Upper lobe of left lung (tissue), 6 donors: ENCODE measurements at regions not wholly inside any gene's neighbourhood (a gene's known extent, or its start where the extent isn't known, plus 50 kb on each side); places are given as distances from the start of the nearest gene placed in this dataset.

ENCODE experiments used
- ATAC-seq, 2 donors: fragments of 200-7000 bp; cut with Tn5 transposase; one replicate each; pipeline ENCODE4 v1.9.1; 2022; ENCODE audit warnings: mild to moderate bottlenecking in 2 of 2, moderate library complexity in 2 of 2; ENCODE audit not compliant: low FRiP score in 2 of 2
- DNase-seq, 2 donors: peaks; one replicate each; pipeline ENCODE4 v3.0.0-alpha.2; 2019 to 2020
- H3K27ac ChIP-seq, 4 donors: fragments of 200-600 bp; sonication (generic); one replicate each; pipeline ENCODE4 v1.5.1; 2016 to 2019
- H3K27me3 ChIP-seq, 4 donors: fragments of 200-600 bp; sonication (generic); one replicate each; pipeline ENCODE4 v1.5.1; 2017 to 2019
- H3K36me3 ChIP-seq, 4 donors: fragments of 200-600 bp; sonication (generic); one replicate each; pipeline ENCODE4 v1.5.1; 2016 to 2019
- H3K4me1 ChIP-seq, 4 donors: fragments of 200-600 bp; sonication (generic); one replicate each; pipeline ENCODE4 v1.5.1; 2018 to 2019
- H3K4me3 ChIP-seq, 4 donors: fragments of 200-600 bp; sonication (generic); one replicate each; pipeline ENCODE4 v1.5.1; 2017 to 2019; ENCODE audit warnings: mild to moderate bottlenecking in 2 of 4, moderate library complexity in 1 of 4
- H3K9me3 ChIP-seq, 4 donors: fragments of 200-600 bp; sonication (generic); one replicate each; pipeline ENCODE4 v1.5.1; 2018 to 2019
- CTCF ChIP-seq, 6 experiments: fragments of 450-650 bp in 4 of 6; fragments of 200-600 bp in 2 of 6; sonication (generic) in 2 of 6; IDR thresholded peaks; one replicate each; pipeline ENCODE4 v1.5.1; 2016 to 2019; ENCODE audit warnings: antibody characterized with exemption in 6 of 6
- EP300 ChIP-seq, 4 donors: sonication (generic); formaldehyde crosslinking; IDR thresholded peaks; one replicate each; pipeline ENCODE4 v1.5.1; 2017; ENCODE audit warnings: antibody characterized with exemption in 4 of 4, control low read depth in 2 of 4
- POLR2A ChIP-seq, 4 donors: fragments of 450-650 bp; IDR thresholded peaks; one replicate each; pipeline ENCODE4 v1.5.1; 2016 to 2017; ENCODE audit warnings: antibody characterized with exemption in 4 of 4, mild to moderate bottlenecking in 2 of 4
- POLR2AphosphoS5 ChIP-seq, 2 donors: sonication (generic); formaldehyde crosslinking; IDR thresholded peaks; one replicate each; pipeline ENCODE4 v1.5.1; 2017; ENCODE audit warnings: antibody characterized with exemption in 2 of 2
- WGBS, 2 donors: methylation state at CpG; one replicate each; pipeline ENCODE4 v1.1.5; 2017 to 2018; 5-methylcytosine and 5-hydroxymethylcytosine counted together
- donor health status: DM: no; HTN: no; CAD: no; lungs with moderate emphysema.
- donor health status: DM: no; HTN: yes; CAD: no; lungs with severe emphysema.

- DNase-seq (no peak), ATAC-seq (peak in 1 of 2 donors; percentile 50)
- 72 to 74% methylated on average over 8 of the region's 8 CpGs for WGBS, 2 donors
- TF ChIP-seq POLR2A (IDR thresholded peaks at IDR 0.05) (no peak), CTCF (IDR thresholded peaks at IDR 0.05) (no peak), EP300 (IDR thresholded peaks at IDR 0.05) (no peak), POLR2AphosphoS5 (IDR thresholded peaks at IDR 0.05) (peak in 1 of 2 donors; percentile 20)
- Histone ChIP-seq H3K27ac (no peak overlapping the region), H3K36me3 (no peaks in the 10 kb centered on the region), H3K27me3 (no peaks in the 10 kb centered on the region), H3K9me3 (no peaks in the 10 kb centered on the region), H3K4me1 (no peaks in the 10 kb centered on the region), H3K4me3 (no peak overlapping the region)
Observed at GRCh38 chr2:220006152-220006621, 378.8 kb downstream of the SLC4A3 start.

GRCh38 chr2:220011859-220012258, 384.4 kb downstream of the SLC4A3 start:
- Histone ChIP-seq H3K27ac (no peak overlapping the region), H3K9me3 (no peaks in the 10 kb centered on the region), H3K4me1 (no peaks in the 10 kb centered on the region), H3K27me3 (no peaks in the 10 kb centered on the region), H3K36me3 (no peaks in the 10 kb centered on the region), H3K4me3 (no peak overlapping the region)
- 84 to 100% methylated on average over 1 of the region's 1 CpG for WGBS, 2 donors
- TF ChIP-seq CTCF (IDR thresholded peaks at IDR 0.05), result no peak
- DNase-seq, result no peak
- no peak for ATAC-seq

- no peak overlapping the region for H3K27ac ChIP-seq
- H3K27me3 ChIP-seq, result no peaks in the 10 kb centered on the region
- no peaks in the 10 kb centered on the region for H3K4me1 ChIP-seq
- no peaks in the 10 kb centered on the region for H3K36me3 ChIP-seq
- DNase-seq (no peak), ATAC-seq (no peak)
- TF ChIP-seq EP300 (IDR thresholded peaks at IDR 0.05) (no peak), POLR2A (IDR thresholded peaks at IDR 0.05) (no peak), CTCF (IDR thresholded peaks at IDR 0.05) (no peak), POLR2AphosphoS5 (IDR thresholded peaks at IDR 0.05) (no peak)
- H3K9me3 ChIP-seq, result no peaks in the 10 kb centered on the region
- no peak overlapping the region for H3K4me3 ChIP-seq
- 88 to 90% methylated on average over 2 of the region's 2 CpGs for WGBS, 2 donors
Observed at GRCh38 chr2:220014961-220015360, 387.5 kb downstream of the SLC4A3 start.

GRCh38 chr2:220015576-220015975, 388.1 kb downstream of the SLC4A3 start:
- H3K4me3 ChIP-seq, result no peak overlapping the region
- no peak overlapping the region for H3K27ac ChIP-seq
- no peaks in the 10 kb centered on the region for H3K4me1 ChIP-seq
- no peaks in the 10 kb centered on the region for H3K9me3 ChIP-seq
- DNase-seq (no peak), ATAC-seq (no peak)
- WGBS, 2 donors, result 45 to 65% methylated on average over 1 of the region's 1 CpG
- no peaks in the 10 kb centered on the region for H3K27me3 ChIP-seq
- no peaks in the 10 kb centered on the region for H3K36me3 ChIP-seq
- no peak for TF ChIP-seq POLR2A (IDR thresholded peaks at IDR 0.05)

GRCh38 chr2:220025207-220025606, 397.8 kb downstream of the SLC4A3 start:
- Histone ChIP-seq H3K9me3 (no peaks in the 10 kb centered on the region), H3K27me3 (no peaks in the 10 kb centered on the region), H3K4me1 (no peaks in the 10 kb centered on the region), H3K4me3 (no peak overlapping the region), H3K36me3 (no peaks in the 10 kb centered on the region), H3K27ac (no peak overlapping the region)
- no peak for DNase-seq
- ATAC-seq, result no peak
- 83 to 89% methylated on average over 1 of the region's 1 CpG for WGBS, 2 donors
- no peak for TF ChIP-seq POLR2AphosphoS5 (IDR thresholded peaks at IDR 0.05)
- no peak for TF ChIP-seq POLR2A (IDR thresholded peaks at IDR 0.05)
- no peak for TF ChIP-seq EP300 (IDR thresholded peaks at IDR 0.05)
- TF ChIP-seq CTCF (IDR thresholded peaks at IDR 0.05), result no peak
